Pancreas (tissue), 10 donors: ENCODE measurements at regions not wholly inside any gene's neighbourhood (a gene's known extent, or its start where the extent isn't known, plus 50 kb on each side); places are given as distances from the start of the nearest gene placed in this dataset.
A peak's percentile ranks its signal among the peaks of the same experiment; 100 is the strongest.

ENCODE experiments used
- ATAC-seq, 4 donors: fragments of 200-7000 bp; cut with Tn5 transposase; one replicate each; pipeline versions ENCODE4 v1.8.0 to v1.9.1; 2020; ENCODE audit warnings: mild to moderate bottlenecking in 4 of 4, moderate library complexity in 4 of 4
- DNase-seq, 6 donors: peaks; one replicate each; pipeline ENCODE4 v3.0.0-alpha.2; 2020
- FAIRE-seq: peaks from 2 replicates; lab custom pipeline; 2012; peaks lifted over from hg19 to GRCh38; lab: Jason Lieb, UNC
- H3K27ac ChIP-seq, 4 donors: fragments of 200-600 bp; sonication (generic); 1 replicate in 3 of 4; 2 replicates in 1 of 4; pipeline versions ENCODE4 v1.5.0 to v1.8.0; 2020
- H3K27me3 ChIP-seq, 4 donors: fragments of 200-600 bp; one replicate each; pipeline ENCODE4 v1.8.0; 2021
- H3K36me3 ChIP-seq, 3 donors: fragments of 200-600 bp; sonication (generic) in 1 of 3; one replicate each; pipeline versions ENCODE4 v1.5.0 to v1.8.0; 2020 to 2021
- H3K4me1 ChIP-seq, 3 donors: fragments of 200-600 bp; one replicate each; pipeline ENCODE4 v1.8.0; 2021
- H3K4me3 ChIP-seq, 4 donors: fragments of 200-600 bp; sonication (generic) in 2 of 4; one replicate each; pipeline versions ENCODE4 v1.5.0 to v1.8.0; 2020 to 2021
- H3K9me3 ChIP-seq, 4 donors: fragments of 200-600 bp; one replicate each; pipeline ENCODE4 v1.8.0; 2021
- CTCF ChIP-seq, 4 donors: fragments of 200-600 bp; sonication (generic) in 3 of 4; IDR thresholded peaks; one replicate each; pipeline versions ENCODE4 v1.5.0 to v1.8.0; 2021; ENCODE audit warnings: antibody characterized with exemption in 4 of 4
- WGBS, 2 donors: extraction: QIAGEN DNeasy Blood & Tissue Kit; methylation state at CpG; one replicate each; pipeline ENCODE4 v1.1.7; 2013; 5-methylcytosine and 5-hydroxymethylcytosine counted together
- intact Hi-C, 3 donors: fragments of 100-400 bp; cut with DNase I; formaldehyde crosslinking; loops; one replicate each; pipeline versions ENCODE4 v1.11.1 to v1.14.2; 2022
- donor health status: healthy with polysubstance abuse.
- donor health status: DM: no; HTN: no; CAD: no; lungs with moderate emphysema.
- donor health status: DM: no; HTN: no; CAD: no.
- donor health status: control.
- donor health status: control.
- donor health status: Bipolar disorder and iron deficiency.
- donor health status: DM: yes; HTN: yes; CAD: no.
- donor health status: DM: no; HTN: no; CAD: no.
- donor health status: DM: no; HTN: no; CAD: no.
- donor health status: DM: yes; HTN: yes; CAD: no.

GRCh38 chr9:109557481-109557880 lies 59.4 kb upstream of the PTPN3 start:
- no peak overlapping the region for H3K4me3 ChIP-seq
- ATAC-seq (no peak), FAIRE-seq (no peak), DNase-seq (no peak)
- H3K9me3 ChIP-seq, result no peaks in the 10 kb centered on the region
- 76 to 83% methylated on average over 6 of the region's 6 CpGs for WGBS, 2 donors
- no peak for TF ChIP-seq CTCF (IDR thresholded peaks at IDR 0.05)
- intact Hi-C loops, result no loop called here
- no peaks in the 10 kb centered on the region for H3K27me3 ChIP-seq
- no peak overlapping the region for H3K27ac ChIP-seq
- no peaks in the 10 kb centered on the region for H3K36me3 ChIP-seq
- H3K4me1 ChIP-seq, result no peaks in the 10 kb centered on the region

GRCh38 chr9:109558718-109559151 lies 60.6 kb upstream of the PTPN3 start:
- FAIRE-seq (no peak), ATAC-seq (peak in 2 of 4 donors; percentile 34 to 44), DNase-seq (peak in 2 of 6 donors; percentile 8 to 17)
- Histone ChIP-seq H3K9me3 (no peaks in the 10 kb centered on the region), H3K36me3 (no peaks in the 10 kb centered on the region), H3K4me3 (no peak overlapping the region), H3K27ac (no peak overlapping the region), H3K27me3 (no peaks in the 10 kb centered on the region), H3K4me1 (no peaks in the 10 kb centered on the region)
- WGBS, 2 donors, result 56 to 61% methylated on average over 5 of the region's 5 CpGs
- intact Hi-C loops, result no loop called here
- TF ChIP-seq CTCF (IDR thresholded peaks at IDR 0.05), result no peak

- WGBS, 2 donors, result 86 to 88% methylated on average over 9 of the region's 9 CpGs
- H3K27me3 ChIP-seq, result no peaks in the 10 kb centered on the region
- no peak overlapping the region for H3K4me3 ChIP-seq
- TF ChIP-seq CTCF (IDR thresholded peaks at IDR 0.05), result no peak
- H3K4me1 ChIP-seq, result no peaks in the 10 kb centered on the region
- H3K9me3 ChIP-seq, result no peaks in the 10 kb centered on the region
- FAIRE-seq (no peak), DNase-seq (no peak), ATAC-seq (no peak)
- H3K36me3 ChIP-seq, result no peaks in the 10 kb centered on the region
- no peak overlapping the region for H3K27ac ChIP-seq
- intact Hi-C loops, result no loop called here
Measured at GRCh38 chr9:109560470-109561132, 62.5 kb upstream of the PTPN3 start.

GRCh38 chr9:109561137-109561536 lies 63.0 kb upstream of the PTPN3 start:
- TF ChIP-seq CTCF (IDR thresholded peaks at IDR 0.05), result no peak
- intact Hi-C loops, result no loop called here
- no peaks in the 10 kb centered on the region for H3K4me1 ChIP-seq
- ATAC-seq (no peak), DNase-seq (no peak), FAIRE-seq (no peak)
- H3K27me3 ChIP-seq, result no peaks in the 10 kb centered on the region
- 67 to 79% methylated on average over 4 of the region's 4 CpGs for WGBS, 2 donors
- no peak overlapping the region for H3K27ac ChIP-seq
- H3K36me3 ChIP-seq, result no peaks in the 10 kb centered on the region
- no peak overlapping the region for H3K4me3 ChIP-seq
- no peaks in the 10 kb centered on the region for H3K9me3 ChIP-seq

GRCh38 chr9:109568089-109568488 lies 70.0 kb upstream of the PTPN3 start:
- H3K4me3 ChIP-seq, result no peak overlapping the region
- WGBS, 2 donors, result 84 to 89% methylated on average over 2 of the region's 2 CpGs
- no peak for DNase-seq
- intact Hi-C loops, result no loop called here
- H3K36me3 ChIP-seq, result no peaks in the 10 kb centered on the region
- no peak for ATAC-seq
- no peaks in the 10 kb centered on the region for H3K4me1 ChIP-seq
- no peak for TF ChIP-seq CTCF (IDR thresholded peaks at IDR 0.05)
- H3K27ac ChIP-seq, result no peak overlapping the region
- no peaks in the 10 kb centered on the region for H3K27me3 ChIP-seq
- no peaks in the 10 kb centered on the region for H3K9me3 ChIP-seq
- FAIRE-seq, result no peak
